Cardiac septum (tissue), 1 donor: ENCODE measurements at regions not wholly inside any gene's neighbourhood (a gene's known extent, or its start where the extent isn't known, plus 50 kb on each side); places are given as distances from the start of the nearest gene placed in this dataset.

Source experiments
- DNase-seq: peaks from one replicate; pipeline ENCODE4 v3.0.0-alpha.2; 2020; ENCODE audit warnings: low spot score
- intact Hi-C: fragments of 100-400 bp; cut with DNase I; formaldehyde crosslinking; loops from one replicate; pipeline ENCODE4 v1.14.0; 2022
- donor health status: DM: no; HTN: no; CAD: no.

DNA sequence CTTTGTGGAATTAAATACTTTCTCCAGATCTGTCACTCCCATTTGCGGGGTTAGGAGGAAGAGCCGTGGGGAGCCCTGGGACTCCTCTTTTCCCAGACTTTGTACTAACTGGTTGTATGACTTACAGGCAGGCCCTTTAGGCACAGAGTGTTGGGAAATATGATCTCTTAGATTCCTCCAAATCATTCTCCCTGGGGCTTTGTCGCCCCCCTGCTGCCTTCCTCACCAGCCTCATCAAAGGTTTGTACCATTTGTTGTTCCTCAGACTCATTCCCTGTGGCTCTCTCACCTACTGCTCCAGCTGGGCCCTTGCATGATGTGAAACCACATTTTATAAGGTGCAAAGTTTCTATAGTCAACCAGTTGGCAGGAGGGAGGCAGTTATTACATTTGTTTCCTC, 56.4 kb downstream of the CRYGS start:
- intact Hi-C loops, result no loop called here

GRCh38 chr3:186487037-186487436, 57.1 kb downstream of the CRYGS start:
- intact Hi-C loops, result no loop called here
- no peak for DNase-seq

More for the DNA sequence above, 56.4 kb downstream of the CRYGS start:
- no peak for DNase-seq

GRCh38 chr3:186483611-186484340, 60.4 kb downstream of the CRYGS start:
- intact Hi-C loops, result no loop called here
- DNase-seq, result no peak

GRCh38 chr3:186481526-186481925, 62.7 kb downstream of the CRYGS start:
- intact Hi-C loops, result no loop called here
- DNase-seq, result no peak

DNA sequence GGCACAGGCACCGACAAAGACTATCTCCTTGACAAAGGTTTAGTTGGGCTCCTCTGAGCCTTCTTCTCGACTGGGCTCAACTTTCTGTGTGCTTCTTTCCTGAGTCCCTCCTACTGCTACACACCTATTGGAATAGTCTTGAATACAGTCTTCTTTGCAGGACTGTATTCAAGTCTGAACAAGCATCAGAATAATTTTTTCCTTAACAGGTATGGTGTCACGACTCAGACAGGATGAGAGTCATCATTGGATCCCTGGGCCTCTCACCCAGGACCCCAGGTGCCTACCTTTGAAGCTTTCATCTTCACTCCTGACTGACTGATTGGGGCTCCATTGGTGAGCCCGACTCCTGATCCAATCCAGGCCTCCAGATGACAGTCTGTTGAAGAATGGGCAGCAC, 66.3 kb downstream of the CRYGS start:
- DNase-seq, result no peak
- intact Hi-C loops, result no loop called here

- DNase-seq, result no peak
- intact Hi-C loops, result no loop called here
These were observed 67.1 kb downstream of the CRYGS start for GRCh38 chr3:186477033-186477432.

GRCh38 chr3:186476541-186476940, 67.6 kb downstream of the CRYGS start:
- no peak for DNase-seq
- intact Hi-C loops, result no loop called here

DNA sequence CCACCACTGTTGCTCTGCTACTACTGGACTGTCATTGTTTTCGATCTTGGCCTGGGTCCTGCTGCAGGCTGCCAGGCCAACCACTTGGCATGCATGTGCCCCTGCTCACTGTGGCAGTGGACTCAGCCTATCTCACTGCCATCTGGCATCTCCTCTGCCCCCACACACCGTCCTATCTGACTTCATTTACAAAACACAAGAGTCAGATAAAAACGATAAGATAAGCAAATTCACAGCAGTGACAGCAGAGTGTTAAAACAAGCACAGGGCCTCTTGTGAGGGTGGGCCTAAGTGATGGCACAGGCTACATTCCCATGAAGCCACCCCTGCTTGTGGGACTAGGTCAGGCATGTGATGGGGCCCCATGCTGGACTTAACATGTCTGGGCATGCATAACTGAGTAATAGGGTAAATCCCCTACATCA, 68.1 kb downstream of the CRYGS start:
- intact Hi-C loops, result no loop called here
- DNase-seq, result no peak

- intact Hi-C loops, result no loop called here
- no peak for DNase-seq
These were observed 71.0 kb downstream of the CRYGS start for GRCh38 chr3:186473166-186473565.

GRCh38 chr3:186472456-186473008, 71.6 kb downstream of the CRYGS start:
- no peak for DNase-seq
- intact Hi-C loops, result no loop called here

- intact Hi-C loops, result no loop called here
- DNase-seq, result no peak
These were observed 72.4 kb downstream of the CRYGS start for GRCh38 chr3:186471771-186472170.

DNA sequence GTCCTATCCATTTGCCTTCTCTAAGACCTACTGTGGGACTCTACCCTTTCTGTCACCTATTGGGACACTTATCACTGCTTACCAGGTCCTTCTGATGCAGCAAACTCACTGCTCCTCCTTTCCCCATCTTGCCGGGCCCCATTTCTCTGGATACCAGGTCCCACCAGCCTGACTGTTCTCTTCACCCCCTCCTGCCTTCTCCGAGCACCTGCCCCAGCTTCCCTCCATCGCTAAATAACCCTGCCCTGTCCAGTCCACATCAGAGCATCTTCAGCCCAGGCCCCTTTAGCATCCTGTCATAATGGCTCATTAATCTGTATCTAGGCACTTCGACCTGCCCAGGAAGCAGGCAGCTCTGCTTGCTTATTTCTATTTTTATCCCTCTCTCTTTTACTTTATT, 74.7 kb downstream of the CRYGS start:
- no peak for DNase-seq
- intact Hi-C loops, result no loop called here

- intact Hi-C loops, result no loop called here
- no peak for DNase-seq
These were observed 76.2 kb downstream of the CRYGS start for GRCh38 chr3:186467969-186468368.

DNA sequence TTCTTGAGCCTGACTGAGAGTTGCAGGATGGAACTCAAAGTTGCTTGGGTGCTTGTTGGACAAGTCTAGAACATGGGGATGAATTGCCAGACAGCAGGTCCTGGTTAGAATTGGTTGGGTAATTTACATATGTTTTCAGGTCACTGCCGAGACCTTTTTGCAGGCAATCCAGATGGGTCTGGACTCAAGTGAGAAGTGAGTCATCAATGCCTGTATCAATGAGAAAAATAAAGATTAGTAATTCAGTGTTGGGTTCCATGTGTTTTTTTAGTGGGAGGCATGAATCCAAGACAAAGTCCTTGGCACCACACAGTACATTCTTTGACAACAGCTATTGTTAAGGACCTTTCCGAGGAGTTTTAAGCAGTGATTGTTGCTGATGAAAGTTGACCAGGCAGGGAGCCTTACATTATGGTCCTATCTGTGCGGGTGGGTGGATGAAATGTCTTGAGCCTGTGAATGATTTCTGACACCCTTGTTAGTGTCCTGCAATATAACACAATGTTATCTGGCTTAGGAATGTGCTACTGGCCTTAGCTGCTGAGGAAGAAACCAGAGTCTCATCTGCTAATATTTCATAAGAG, 77.7 kb downstream of the CRYGS start:
- DNase-seq, result no peak
- intact Hi-C loops, result no loop called here

DNA sequence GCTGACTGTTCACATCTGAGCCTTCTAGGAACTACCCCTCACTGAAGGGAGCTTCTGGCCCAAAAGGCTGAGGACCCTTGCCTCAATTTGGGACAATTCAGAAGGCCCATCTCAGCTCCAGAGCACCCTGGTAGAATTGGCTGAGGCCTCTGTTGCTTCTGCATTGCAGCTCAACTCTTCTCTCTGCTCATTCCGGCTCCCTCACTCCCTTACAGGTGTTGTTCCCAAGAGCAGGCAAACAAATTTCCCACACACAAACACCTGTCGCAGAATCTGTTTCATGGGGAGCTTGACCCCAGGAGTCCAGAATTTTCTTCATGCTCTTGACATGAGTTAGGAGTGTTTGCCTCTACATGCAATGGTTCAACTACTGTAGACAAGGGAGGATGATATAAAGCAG, 78.7 kb downstream of the CRYGS start:
- DNase-seq, result no peak
- intact Hi-C loops, result no loop called here

- intact Hi-C loops, result no loop called here
- no peak for DNase-seq
These were observed 79.6 kb downstream of the CRYGS start for GRCh38 chr3:186464424-186465093.

- intact Hi-C loops, result no loop called here
- DNase-seq, result no peak
These were observed 83.0 kb downstream of the CRYGS start for GRCh38 chr3:186461141-186461540.

DNA sequence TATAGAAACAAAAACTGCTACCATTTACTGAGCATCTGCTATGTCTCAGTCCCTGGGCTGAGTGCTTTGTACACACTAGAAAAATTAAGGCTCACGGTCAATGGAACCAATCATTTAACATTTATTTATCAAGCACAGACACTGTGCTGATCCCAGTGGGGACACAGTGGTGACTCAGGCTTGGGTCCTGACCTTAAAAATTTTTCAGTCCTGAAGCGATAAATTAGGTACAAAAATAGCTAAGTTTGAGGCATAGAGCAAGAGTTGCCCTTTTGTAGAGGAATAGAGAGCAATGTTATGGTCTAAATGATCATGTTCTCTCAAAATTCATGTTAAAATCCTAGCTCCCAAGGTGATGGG, 85.1 kb downstream of the CRYGS start:
- intact Hi-C loops, result no loop called here
- DNase-seq, result no peak

DNA sequence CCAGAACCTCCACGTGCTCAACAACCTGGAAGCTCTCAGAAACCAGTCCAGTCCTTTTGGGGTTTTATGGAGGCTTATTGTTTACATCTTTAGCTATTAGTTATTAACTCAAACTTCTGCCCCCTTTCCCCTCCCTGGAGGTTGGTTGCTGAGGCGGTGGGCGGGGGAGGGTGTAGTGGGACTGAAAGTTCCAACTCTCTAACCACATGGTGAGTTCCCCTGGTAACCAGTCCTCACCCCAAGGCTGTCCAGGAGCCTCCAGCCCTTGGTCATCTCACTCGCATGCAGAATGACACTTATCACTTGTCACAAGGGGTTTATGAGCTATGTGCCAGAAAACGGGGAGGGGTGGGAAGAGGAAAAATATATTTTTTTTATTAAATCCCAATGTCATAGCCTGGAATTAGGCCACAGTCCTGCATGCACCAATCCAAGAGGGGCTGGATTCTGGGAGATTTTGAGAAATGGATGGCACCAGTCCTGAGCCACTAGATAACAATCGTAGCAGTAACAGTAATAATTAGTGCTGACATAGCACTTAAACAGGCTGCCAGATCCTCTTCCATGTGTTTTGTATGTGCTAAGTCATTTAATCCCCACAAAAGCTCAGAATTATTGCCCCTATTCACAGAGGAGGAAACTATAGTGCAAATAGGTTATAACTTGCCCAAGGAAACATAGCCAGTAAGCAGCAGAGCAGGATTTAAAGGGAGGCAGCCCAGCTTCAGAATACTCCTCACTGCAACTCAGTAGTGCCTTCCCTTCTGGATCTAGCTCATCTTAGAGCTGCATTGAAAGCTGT, 85.7 kb downstream of the CRYGS start:
- intact Hi-C loops, result no loop called here
- DNase-seq, result no peak

DNA sequence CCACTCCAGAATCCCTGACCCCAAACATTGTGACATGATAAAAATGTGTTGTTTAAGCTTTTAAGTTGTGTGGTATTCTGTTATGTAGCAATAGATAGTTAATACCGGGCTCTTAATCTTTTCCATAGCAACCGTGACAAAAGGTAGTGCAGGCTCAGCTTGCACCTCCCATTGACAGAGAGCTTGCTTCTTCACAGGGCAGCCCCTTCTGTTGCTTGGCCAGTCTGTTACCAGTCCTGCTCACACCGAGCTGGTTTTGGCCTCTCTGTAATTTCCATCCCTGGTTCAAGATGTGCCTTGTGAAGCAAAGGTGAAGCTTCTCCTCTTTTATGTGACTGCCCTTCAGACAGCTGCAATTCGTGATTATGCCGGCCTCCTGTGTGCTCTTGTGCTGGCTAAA, 86.9 kb downstream of the CRYGS start:
- no peak for DNase-seq
- intact Hi-C loops, result no loop called here
